Duodenal mucosa (tissue), 2 donors: ENCODE measurements at regions not wholly inside any gene's neighbourhood (a gene's known extent, or its start where the extent isn't known, plus 50 kb on each side); places are given as distances from the start of the nearest gene placed in this dataset.

Source experiments
- H3K27ac ChIP-seq: one replicate; pipeline ENCODE4 v1.7.0; 2013; ENCODE audit warnings: low read depth, low read length
- H3K27me3 ChIP-seq, 2 donors: one replicate each; pipeline ENCODE4 v1.7.0; 2013; ENCODE audit warnings: low read length in 2 of 2, control low read depth in 1 of 2; ENCODE audit not compliant: insufficient read depth in 2 of 2, control insufficient read depth in 1 of 2
- H3K36me3 ChIP-seq, 2 donors: one replicate each; pipeline ENCODE4 v1.7.0; 2013; ENCODE audit warnings: low read length in 2 of 2, control low read depth in 1 of 2; ENCODE audit not compliant: insufficient read depth in 2 of 2, control insufficient read depth in 1 of 2
- H3K4me1 ChIP-seq, 2 donors: one replicate each; pipeline ENCODE4 v1.7.0; 2013; ENCODE audit warnings: low read length in 2 of 2, control low read depth in 1 of 2; ENCODE audit not compliant: insufficient read depth in 2 of 2, control insufficient read depth in 1 of 2
- H3K4me3 ChIP-seq, 2 donors: one replicate each; pipeline ENCODE4 v1.7.0; 2013; ENCODE audit warnings: low read length in 2 of 2, low read depth in 1 of 2
- H3K9ac ChIP-seq, 2 donors: one replicate each; pipeline ENCODE4 v1.7.0; 2013; ENCODE audit warnings: low read length in 2 of 2, low read depth in 1 of 2
- H3K9me3 ChIP-seq, 2 donors: one replicate each; pipeline ENCODE4 v1.7.0; 2013; ENCODE audit warnings: low read length in 2 of 2, control low read depth in 1 of 2; ENCODE audit not compliant: control insufficient read depth in 1 of 2

DNA sequence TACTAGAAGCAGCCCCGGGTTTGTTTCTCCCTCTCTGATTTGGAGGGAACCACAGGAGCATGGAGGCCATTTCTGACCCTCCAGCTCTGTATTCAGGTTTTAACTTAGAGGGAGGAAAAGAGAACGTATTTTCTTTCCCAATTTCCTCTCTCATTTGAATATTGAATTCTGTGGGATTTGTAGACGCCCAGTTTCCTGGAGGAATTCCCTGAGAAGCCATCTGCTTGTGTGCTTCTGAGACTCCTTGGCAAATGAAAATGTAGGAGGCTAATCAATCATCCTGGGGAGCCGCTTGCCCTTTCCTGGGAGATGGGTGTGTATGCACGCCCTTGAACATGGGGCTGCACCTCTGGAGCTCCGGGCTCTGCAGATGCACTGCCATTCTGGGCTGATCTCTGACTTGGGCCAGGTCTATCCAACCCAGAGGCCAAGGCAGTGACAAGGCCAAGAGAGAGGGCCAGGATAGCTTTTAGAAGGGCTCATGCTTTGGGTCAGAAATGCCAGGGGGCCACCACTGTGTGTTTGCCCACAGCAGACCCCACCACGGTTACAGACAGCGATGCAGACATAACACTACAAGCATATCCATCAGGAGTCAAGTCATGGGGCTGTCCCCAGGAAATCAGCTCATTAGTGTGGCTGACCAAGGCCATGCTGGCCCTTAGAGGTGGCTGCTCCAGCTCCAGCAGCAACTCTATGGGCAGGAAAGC lies 174.5 kb downstream of the C5orf15 start:
- H3K36me3 ChIP-seq = no peaks in the 10 kb centered on the region
- no peak overlapping the region for H3K27ac ChIP-seq
- H3K9ac ChIP-seq = no peak overlapping the region
- no peaks in the 10 kb centered on the region for H3K9me3 ChIP-seq
- no peaks in the 10 kb centered on the region for H3K4me1 ChIP-seq
- H3K4me3 ChIP-seq = no peak overlapping the region
- peaks cover 0 to 4% of the 10 kb centered on the region in 2 donors for H3K27me3 ChIP-seq

DNA sequence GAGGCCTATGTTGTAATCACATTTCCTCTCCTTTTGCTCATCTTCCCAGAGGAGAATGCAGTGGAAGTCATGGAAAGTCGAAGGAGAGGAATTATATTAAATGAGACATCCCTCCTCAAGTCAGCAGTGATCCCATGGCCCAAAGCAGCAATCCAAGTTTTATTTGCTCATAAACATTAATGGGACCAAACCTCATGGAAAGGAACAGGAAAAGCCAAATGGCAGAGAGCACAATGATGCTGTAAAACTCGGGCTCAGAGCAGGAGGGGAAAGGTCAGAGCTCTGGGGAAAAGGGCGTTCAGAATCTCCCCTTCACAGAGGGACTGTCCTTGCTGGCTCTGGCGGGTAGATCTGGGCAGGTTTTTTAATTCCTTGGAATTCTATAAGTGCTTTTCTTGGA lies 175.8 kb downstream of the C5orf15 start:
- Histone ChIP-seq H3K36me3 (no peaks in the 10 kb centered on the region), H3K27ac (no peak overlapping the region), H3K9me3 (no peaks in the 10 kb centered on the region), H3K9ac (no peak overlapping the region), H3K4me1 (no peaks in the 10 kb centered on the region), H3K4me3 (no peak overlapping the region), H3K27me3 (peaks cover 0 to 4% of the 10 kb centered on the region in 2 donors)

- no peaks in the 10 kb centered on the region for H3K4me1 ChIP-seq
- no peak overlapping the region for H3K4me3 ChIP-seq
- H3K27me3 ChIP-seq = peaks cover 0 to 4% of the 10 kb centered on the region in 2 donors
- no peak overlapping the region for H3K27ac ChIP-seq
- no peaks in the 10 kb centered on the region for H3K9me3 ChIP-seq
- no peak overlapping the region for H3K9ac ChIP-seq
- no peaks in the 10 kb centered on the region for H3K36me3 ChIP-seq
These were observed 176.4 kb downstream of the C5orf15 start for GRCh38 chr5:133792024-133792423.

- Histone ChIP-seq H3K9ac (no peak overlapping the region), H3K4me3 (no peak overlapping the region), H3K27ac (no peak overlapping the region), H3K4me1 (no peaks in the 10 kb centered on the region), H3K9me3 (no peaks in the 10 kb centered on the region), H3K36me3 (no peaks in the 10 kb centered on the region), H3K27me3 (peaks cover 0 to 4% of the 10 kb centered on the region in 2 donors)
These were observed 177.5 kb downstream of the C5orf15 start for GRCh38 chr5:133790898-133791297.

DNA sequence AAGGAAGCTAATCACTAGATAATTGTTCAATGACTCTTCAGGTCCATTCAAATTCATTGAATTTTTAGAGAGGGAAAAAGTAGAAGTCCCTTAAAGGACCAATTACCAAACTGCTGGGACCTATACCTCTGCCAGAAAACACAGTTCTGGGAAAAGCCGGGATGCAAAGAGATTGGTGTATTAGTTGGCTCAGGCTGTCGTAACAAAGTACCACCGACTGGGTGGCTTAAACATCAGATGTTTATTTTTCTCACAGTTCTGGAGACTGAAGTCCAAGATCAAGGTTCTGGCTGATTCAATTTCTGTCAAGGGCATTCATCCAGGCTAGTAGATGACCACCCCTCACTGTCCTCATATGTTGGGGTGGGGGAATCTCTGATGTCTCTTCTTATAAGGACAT lies 177.1 kb upstream of the FSTL4 start:
- no peaks in the 10 kb centered on the region for H3K9me3 ChIP-seq
- no peaks in the 10 kb centered on the region for H3K4me1 ChIP-seq
- no peaks in the 10 kb centered on the region for H3K36me3 ChIP-seq
- H3K27ac ChIP-seq = no peak overlapping the region
- H3K9ac ChIP-seq = no peak overlapping the region
- no peak overlapping the region for H3K4me3 ChIP-seq
- peaks cover 0 to 4% of the 10 kb centered on the region in 2 donors for H3K27me3 ChIP-seq

DNA sequence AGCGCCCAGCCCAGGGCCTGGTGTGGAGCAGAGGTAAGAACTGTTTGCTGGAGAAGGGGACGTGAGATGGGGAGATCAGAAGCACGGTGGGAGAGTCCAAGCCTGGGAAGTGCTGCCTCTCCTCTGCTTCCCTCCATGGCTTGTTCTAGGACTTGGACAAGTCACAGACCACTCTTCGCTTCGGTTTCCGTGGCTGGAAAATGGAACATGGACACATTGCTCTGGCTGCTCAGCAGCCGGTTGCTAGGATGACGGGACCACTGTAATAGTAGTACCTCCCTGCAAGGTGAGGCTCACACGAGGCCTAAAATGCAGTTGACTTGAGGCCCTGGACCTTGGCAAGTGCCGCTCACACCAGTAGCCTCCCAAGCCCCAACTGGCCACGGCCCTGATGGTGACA lies 175.8 kb upstream of the FSTL4 start:
- H3K9me3 ChIP-seq = no peaks in the 10 kb centered on the region
- no peaks in the 10 kb centered on the region for H3K4me1 ChIP-seq
- H3K27ac ChIP-seq = no peak overlapping the region
- peaks cover 0 to 4% of the 10 kb centered on the region in 2 donors for H3K27me3 ChIP-seq
- no peaks in the 10 kb centered on the region for H3K36me3 ChIP-seq
- no peak overlapping the region for H3K4me3 ChIP-seq
- H3K9ac ChIP-seq = no peak overlapping the region

DNA sequence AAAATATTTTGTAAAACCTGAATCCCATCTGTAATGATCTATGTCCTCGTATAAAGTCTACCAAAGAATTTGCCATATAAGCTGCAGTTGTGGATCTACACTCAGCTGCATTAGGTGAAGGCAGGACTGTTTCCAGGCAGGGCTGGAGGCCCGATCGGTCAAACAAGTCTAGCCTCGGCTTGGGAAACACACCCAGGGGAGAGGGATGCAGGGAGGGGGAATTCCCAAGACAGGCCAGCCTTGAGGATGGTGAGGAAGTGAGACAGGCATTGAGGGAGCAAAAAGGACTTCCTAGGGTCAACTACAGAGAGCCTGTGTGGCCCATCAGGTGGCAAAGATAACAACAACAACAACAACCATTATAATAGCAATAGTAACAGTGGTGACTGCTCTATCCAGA lies 174.1 kb upstream of the FSTL4 start:
- H3K9me3 ChIP-seq = no peaks in the 10 kb centered on the region
- no peaks in the 10 kb centered on the region for H3K36me3 ChIP-seq
- H3K27ac ChIP-seq = no peak overlapping the region
- peaks cover 0 to 4% of the 10 kb centered on the region in 2 donors for H3K27me3 ChIP-seq
- H3K9ac ChIP-seq = no peak overlapping the region
- no peaks in the 10 kb centered on the region for H3K4me1 ChIP-seq
- no peak overlapping the region for H3K4me3 ChIP-seq

DNA sequence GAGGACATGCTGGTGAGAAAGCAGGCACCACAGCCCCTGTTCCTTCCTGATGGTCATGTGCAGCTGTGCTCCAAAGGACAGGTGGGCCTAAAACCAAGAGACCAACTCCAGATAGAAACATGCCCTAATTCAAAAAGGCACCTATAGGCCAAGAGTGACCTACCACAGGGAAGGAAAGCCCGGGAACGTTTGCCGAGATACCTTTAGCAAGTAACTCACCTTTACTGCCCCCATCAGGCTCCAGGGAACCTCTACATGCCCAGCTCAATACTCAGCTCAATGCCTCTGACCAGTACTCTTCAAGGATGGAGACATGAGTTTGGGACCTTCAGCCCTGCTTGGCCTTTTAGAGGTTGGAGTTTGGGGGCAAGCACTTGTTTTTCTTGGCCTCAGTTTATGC lies 172.8 kb upstream of the FSTL4 start:
- H3K4me3 ChIP-seq = no peak overlapping the region
- no peaks in the 10 kb centered on the region for H3K36me3 ChIP-seq
- no peak overlapping the region for H3K27ac ChIP-seq
- H3K27me3 ChIP-seq = peaks cover 0 to 4% of the 10 kb centered on the region in 2 donors
- no peaks in the 10 kb centered on the region for H3K9me3 ChIP-seq
- H3K9ac ChIP-seq = no peak overlapping the region
- no peaks in the 10 kb centered on the region for H3K4me1 ChIP-seq

DNA sequence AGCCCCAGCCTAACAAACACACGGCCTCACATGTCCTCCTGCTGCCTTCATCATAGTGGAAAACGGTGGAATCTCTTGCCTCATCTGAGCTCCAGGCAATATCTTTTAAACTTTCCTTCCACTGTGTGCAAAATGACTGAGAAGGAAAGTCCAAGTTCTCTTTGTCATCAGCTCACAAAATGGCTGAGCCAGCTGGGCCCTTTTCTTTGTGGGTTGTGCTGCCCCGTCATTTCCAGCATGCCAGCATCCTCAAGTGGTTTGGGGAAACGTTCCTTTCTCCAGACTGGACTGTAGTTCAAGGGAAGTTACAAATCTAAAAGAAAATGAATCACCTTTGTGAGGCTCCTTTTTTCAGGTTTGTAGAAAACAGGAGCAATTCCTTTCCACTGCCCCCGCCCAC lies 171.1 kb upstream of the FSTL4 start:
- Histone ChIP-seq H3K27ac (no peak overlapping the region), H3K4me1 (no peaks in the 10 kb centered on the region), H3K9me3 (no peaks in the 10 kb centered on the region), H3K4me3 (no peak overlapping the region), H3K27me3 (no peaks in the 10 kb centered on the region), H3K36me3 (no peaks in the 10 kb centered on the region), H3K9ac (no peak overlapping the region)

- no peak overlapping the region for H3K9ac ChIP-seq
- no peaks in the 10 kb centered on the region for H3K27me3 ChIP-seq
- no peak overlapping the region for H3K4me3 ChIP-seq
- no peaks in the 10 kb centered on the region for H3K36me3 ChIP-seq
- H3K4me1 ChIP-seq = no peaks in the 10 kb centered on the region
- H3K27ac ChIP-seq = no peak overlapping the region
- no peaks in the 10 kb centered on the region for H3K9me3 ChIP-seq
These were observed 170.4 kb upstream of the FSTL4 start for GRCh38 chr5:133782736-133783135.
